Lower leg skin (tissue), 3 donors: ENCODE measurements at regions not wholly inside any gene's neighbourhood (a gene's known extent, or its start where the extent isn't known, plus 50 kb on each side); places are given as distances from the start of the nearest gene placed in this dataset.

Source experiments
- CTCF ChIP-seq, 3 donors: fragments of 450-650 bp; IDR thresholded peaks; one replicate each; pipeline ENCODE4 v1.5.1; 2016; ENCODE audit warnings: antibody characterized with exemption in 3 of 3, mild to moderate bottlenecking in 3 of 3, moderate library complexity in 2 of 3
- POLR2A ChIP-seq, 2 donors: fragments of 450-650 bp; IDR thresholded peaks; one replicate each; pipeline ENCODE4 v1.6.1; 2016 to 2017; ENCODE audit warnings: antibody characterized with exemption in 2 of 2, mild to moderate bottlenecking in 1 of 2, moderate library complexity in 1 of 2

GRCh38 chrX:16067886-16068515 is 55.4 kb upstream of the GRPR start:
- TF ChIP-seq CTCF (IDR thresholded peaks at IDR 0.05), result no peak
- TF ChIP-seq POLR2A (IDR thresholded peaks at IDR 0.05), result no peak
